H1 (cell line): ENCODE measurements at regions not wholly inside any gene's neighbourhood (a gene's known extent, or its start where the extent isn't known, plus 50 kb on each side); places are given as distances from the start of the nearest gene placed in this dataset.

ENCODE experiments used
- CTCF ChIA-PET: fragments of 300-600 bp; sonication (Branson Sonifier 250); formaldehyde crosslinking; loops from one replicate; lab custom pipeline; 2021; ENCODE audit not compliant: partially characterized antibody; lab: Charles Lee
- POLR2A ChIA-PET: fragments of 300-600 bp; sonication (Branson Sonifier 250); formaldehyde crosslinking; loops from one replicate; lab custom pipeline; 2021; ENCODE audit warnings: inconsistent platforms; ENCODE audit not compliant: partially characterized antibody; lab: Charles Lee
- DNase-seq, 2 experiments: peaks; one replicate each; pipeline versions ENCODE4 v3.0.0 to v3.0.0-alpha.2; 2010 to 2022; ENCODE audit warnings: low spot score in 2 of 2, low read depth in 1 of 2, mixed read lengths in 1 of 2
- FAIRE-seq: peaks from 2 replicates; lab custom pipeline; 2011; peaks lifted over from hg19 to GRCh38; lab: Jason Lieb, UNC
- H2AFZ ChIP-seq: 2 replicates; pipeline ENCODE4 v1.8.1; 2012; ENCODE audit warnings: low read length, inconsistent platforms
- H2AK5ac ChIP-seq: 2 replicates; pipeline ENCODE4 v1.6.1; 2013; ENCODE audit warnings: low read depth, low read length
- H2BK120ac ChIP-seq: replicated peaks from 2 replicates; pipeline ENCODE3; 2013; ENCODE audit warnings: low read depth, low read length, inconsistent platforms
- H2BK12ac ChIP-seq: 2 replicates; pipeline ENCODE4 v1.6.1; 2013; ENCODE audit warnings: low read depth, low read length
- H2BK15ac ChIP-seq: 2 replicates; pipeline ENCODE4 v1.6.1; 2013; ENCODE audit warnings: low read length
- H2BK20ac ChIP-seq: 2 replicates; pipeline ENCODE4 v1.6.1; 2013; ENCODE audit warnings: low read length
- H2BK5ac ChIP-seq: 2 replicates; pipeline ENCODE4 v1.6.1; 2013; ENCODE audit warnings: low read depth, low read length
- H3K14ac ChIP-seq: 2 replicates; pipeline ENCODE4 v1.6.1; 2013; ENCODE audit warnings: inconsistent platforms; ENCODE audit not compliant: insufficient read length
- H3K18ac ChIP-seq: 2 replicates; pipeline ENCODE4 v1.6.1; 2013; ENCODE audit warnings: low read length; ENCODE audit errors: extremely low read depth
- H3K23ac ChIP-seq: 2 replicates; pipeline ENCODE4 v1.6.1; 2013; ENCODE audit warnings: inconsistent platforms; ENCODE audit not compliant: insufficient read length
- H3K23me2 ChIP-seq: 2 replicates; pipeline ENCODE4 v1.6.1; 2013; ENCODE audit warnings: low read depth, low read length
- H3K27ac ChIP-seq: 2 replicates; pipeline ENCODE4 v1.6.1; 2011; ENCODE audit warnings: low read depth, low read length, inconsistent platforms
- H3K27me3 ChIP-seq, 4 experiments: replicated peaks in 1 of 4; 1 replicate in 1 of 4; 2 replicates in 3 of 4; pipeline versions ENCODE4 v1.6.1 to v1.8.1; 2011 to 2013; ENCODE audit warnings: low read length in 3 of 4, mild to moderate bottlenecking in 3 of 4, inconsistent platforms in 2 of 4, mixed read lengths in 2 of 4, moderate library complexity in 1 of 4; ENCODE audit not compliant: control insufficient read depth in 3 of 4, insufficient read depth in 3 of 4; ENCODE audit errors: extremely low read depth in 1 of 4
- H3K36me3 ChIP-seq, 4 experiments: 2 replicates each; pipeline versions ENCODE4 v1.6.1 to v1.8.1; 2011 to 2013; ENCODE audit warnings: mild to moderate bottlenecking in 4 of 4, low read length in 3 of 4, moderate library complexity in 2 of 4, control low read depth in 1 of 4, inconsistent platforms in 1 of 4; ENCODE audit not compliant: insufficient read depth in 4 of 4, control insufficient read depth in 2 of 4
- H3K4ac ChIP-seq: replicated peaks from 2 replicates; pipeline ENCODE3; 2013; ENCODE audit warnings: low read length, low read depth, mixed read lengths, inconsistent platforms; ENCODE audit not compliant: insufficient read length
- H3K4me1 ChIP-seq, 4 experiments: replicated peaks in 1 of 4; 1 replicate in 1 of 4; 2 replicates in 3 of 4; pipeline versions ENCODE4 v1.6.1 to v1.8.1; 2011 to 2013; ENCODE audit warnings: low read length in 3 of 4, inconsistent platforms in 2 of 4, mixed read lengths in 1 of 4; ENCODE audit not compliant: insufficient read depth in 4 of 4, control insufficient read depth in 3 of 4
- H3K4me2 ChIP-seq, 2 experiments: 2 replicates each; pipeline versions ENCODE4 v1.6.1 to v1.8.1; 2011 to 2013; ENCODE audit warnings: low read depth in 2 of 2, low read length in 2 of 2, control low read depth in 1 of 2, inconsistent platforms in 1 of 2, mild to moderate bottlenecking in 1 of 2; ENCODE audit not compliant: insufficient read depth in 1 of 2
- H3K4me3 ChIP-seq, 4 experiments: fragments of 200-600, 300-600 bp in 1 of 4; sonication (generic), shearing (Covaris generic), sonication (Bioruptor Twin) in 1 of 4; 2 replicates each; pipeline versions ENCODE4 v1.5.1 to v1.8.1; 2011 to 2016; ENCODE audit warnings: low read length in 4 of 4, low read depth in 3 of 4, control low read depth in 2 of 4, inconsistent platforms in 2 of 4, mild to moderate bottlenecking in 2 of 4, mixed read lengths in 1 of 4, moderate library complexity in 1 of 4; ENCODE audit not compliant: insufficient read depth in 2 of 4; ENCODE audit errors: extremely low read depth in 1 of 4
- H3K56ac ChIP-seq: replicated peaks from 2 replicates; pipeline ENCODE3; 2013; ENCODE audit warnings: low read depth, mild to moderate bottlenecking, mixed read lengths, low read length, inconsistent platforms; ENCODE audit not compliant: insufficient read length
- H3K79me1 ChIP-seq: 2 replicates; pipeline ENCODE4 v1.6.1; 2013; ENCODE audit warnings: low read depth, low read length, control low read depth
- H3K79me2 ChIP-seq, 2 experiments: 2 replicates each; pipeline versions ENCODE4 v1.6.1 to v1.8.1; 2012 to 2013; ENCODE audit warnings: low read length in 2 of 2, mild to moderate bottlenecking in 2 of 2, inconsistent platforms in 1 of 2; ENCODE audit not compliant: insufficient read depth in 2 of 2, control insufficient read depth in 1 of 2
- H3K9ac ChIP-seq, 4 experiments: replicated peaks in 1 of 4; 1 replicate in 1 of 4; 2 replicates in 3 of 4; pipeline versions ENCODE4 v1.6.1 to v1.8.1; 2011 to 2013; ENCODE audit warnings: low read depth in 3 of 4, low read length in 3 of 4, control low read depth in 2 of 4, mild to moderate bottlenecking in 2 of 4, moderate library complexity in 2 of 4, inconsistent platforms in 1 of 4; ENCODE audit errors: extremely low read depth in 1 of 4
- H3K9me3 ChIP-seq, 2 experiments: 2 replicates each; pipeline versions ENCODE4 v1.6.1 to v1.8.1; 2012 to 2013; ENCODE audit warnings: mild to moderate bottlenecking in 2 of 2, moderate library complexity in 2 of 2, control low read depth in 1 of 2, inconsistent platforms in 1 of 2, low read depth in 1 of 2, low read length in 1 of 2, mixed read lengths in 1 of 2; ENCODE audit not compliant: insufficient read depth in 2 of 2
- H4K20me1 ChIP-seq, 2 experiments: replicated peaks in 1 of 2; 2 replicates each; pipeline versions ENCODE3 to v1.8.1; 2011 to 2013; ENCODE audit warnings: inconsistent platforms in 2 of 2, low read length in 2 of 2, mild to moderate bottlenecking in 1 of 2; ENCODE audit not compliant: insufficient read depth in 2 of 2, control insufficient read depth in 1 of 2
- H4K5ac ChIP-seq: 2 replicates; pipeline ENCODE4 v1.6.1; 2013; ENCODE audit warnings: low read length, low read depth, mixed read lengths, inconsistent platforms; ENCODE audit not compliant: insufficient read length
- H4K8ac ChIP-seq: 2 replicates; pipeline ENCODE4 v1.8.0; 2013; ENCODE audit warnings: mild to moderate bottlenecking, moderate library complexity, low read length, inconsistent platforms; ENCODE audit not compliant: insufficient read depth; ENCODE audit errors: extremely low read depth
- H4K91ac ChIP-seq: replicated peaks from 2 replicates; pipeline ENCODE3; 2013; ENCODE audit warnings: low read length, mixed read lengths, inconsistent platforms; ENCODE audit not compliant: insufficient read length
- KDM1A ChIP-seq: fragments of 200-600, 300-600 bp; sonication (generic); IDR thresholded peaks from 2 replicates; pipeline ENCODE4 v1.7.1; 2016; ENCODE audit warnings: mild to moderate bottlenecking, low read length, borderline replicate concordance
- WGBS, 2 experiments: shearing (Covaris generic) in 1 of 2; methylation state at CpG; one replicate each; pipeline versions ENCODE4 v1.1.6 to v1.1.7; 2013 to 2015; ENCODE audit warnings: low lambda C conversion rate in 2 of 2, mixed read lengths in 2 of 2, inconsistent platforms in 1 of 2, low coverage in 1 of 2, missing lambda C conversion rate in 1 of 2; ENCODE audit not compliant: insufficient replicate concordance in 2 of 2, insufficient coverage in 1 of 2, insufficient read length in 1 of 2; ENCODE audit errors: extremely low coverage in 1 of 2, missing lambda C conversion rate in 1 of 2; 5-methylcytosine and 5-hydroxymethylcytosine counted together

DNA sequence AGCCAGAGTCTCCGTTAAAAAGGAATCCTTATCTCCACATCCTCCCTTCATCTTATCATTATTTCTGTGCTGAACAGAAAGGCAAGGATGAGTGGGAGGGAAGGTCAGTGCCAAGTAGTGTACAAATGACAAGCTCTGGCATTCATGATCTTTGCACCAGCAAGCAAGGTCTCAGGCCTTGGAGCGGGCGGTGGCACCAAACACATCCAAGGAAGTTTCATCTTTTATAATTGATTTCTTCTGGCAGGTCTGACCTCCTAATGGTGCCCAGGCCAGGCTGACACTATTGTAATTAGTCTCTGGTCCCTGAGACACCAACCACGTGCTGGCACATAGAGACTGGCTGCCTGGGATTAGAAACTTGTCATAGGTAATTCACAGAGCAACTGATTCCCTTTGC is 336.6 kb downstream of the EN1 start:
- no peak overlapping the region for H4K8ac ChIP-seq
- no peak overlapping the region for H2BK15ac ChIP-seq
- no peak overlapping the region for H4K91ac ChIP-seq
- H3K14ac ChIP-seq: no peak overlapping the region
- 0 out of 7 replicates have a peak, but pooled peaks cover 0 to 3% (median 0%) of the 10 kb centered on the region in 4 experiments for H3K4me1 ChIP-seq
- no peak overlapping the region for H2AK5ac ChIP-seq
- DNase-seq (no peak), FAIRE-seq (no peak)
- peaks cover 0 to 1% (median 0%) of the 10 kb centered on the region in 4 experiments; a peak in 1 of 7 replicates for H3K27me3 ChIP-seq
- H3K4ac ChIP-seq: no peak overlapping the region
- WGBS, 2 experiments: 96% methylated on average over 4 of the region's 4 CpGs; no CpG with 5 or more reads in 1 of the 2 experiments
- H3K79me2 ChIP-seq: no peaks in the 10 kb centered on the region
- no peak overlapping the region for H3K18ac ChIP-seq
- H4K5ac ChIP-seq: no peak overlapping the region
- H3K23ac ChIP-seq: no peak overlapping the region
- ChIA-PET POLR2A (no interaction called here), CTCF (interaction anchor here (0.6 kb wide), 1 partner anchor 23 kb away, joined by 3 read pairs; no protein-coding TSS in a partner anchor)
- no peaks in the 10 kb centered on the region for H4K20me1 ChIP-seq
- peaks cover 2 to 3% of the 10 kb centered on the region in 2 experiments; a peak in 3 of 4 replicates for H3K9me3 ChIP-seq
- no peaks in the 10 kb centered on the region for H3K79me1 ChIP-seq
- H2BK12ac ChIP-seq: no peak overlapping the region
- H3K9ac ChIP-seq: no peak overlapping the region
- no peak overlapping the region for H3K27ac ChIP-seq
- no peak overlapping the region for H2AFZ ChIP-seq
- H2BK120ac ChIP-seq: no peak overlapping the region
- H2BK20ac ChIP-seq: no peak overlapping the region
- no peak overlapping the region for H3K4me2 ChIP-seq
- no peak overlapping the region for H2BK5ac ChIP-seq
- H3K4me3 ChIP-seq: no peak overlapping the region
- H3K23me2 ChIP-seq: no peaks in the 10 kb centered on the region
- no peaks in the 10 kb centered on the region for H3K36me3 ChIP-seq
- no peak overlapping the region for H3K56ac ChIP-seq
- no peak for TF ChIP-seq KDM1A
